T-helper 1 cell (primary cell): ENCODE measurements at regions not wholly inside any gene's neighbourhood (a gene's known extent, or its start where the extent isn't known, plus 50 kb on each side); places are given as distances from the start of the nearest gene placed in this dataset.
"Not testable (repeated sequence)": the region's sequence is repeated elsewhere in the genome, so short reads cannot be mapped to it uniquely, and the experiment has no call there.

Source experiments
- DNase-seq, 5 donors: peaks; one replicate each; pipeline ENCODE4 v3.0.0-alpha.2; 2012 to 2020

DNA sequence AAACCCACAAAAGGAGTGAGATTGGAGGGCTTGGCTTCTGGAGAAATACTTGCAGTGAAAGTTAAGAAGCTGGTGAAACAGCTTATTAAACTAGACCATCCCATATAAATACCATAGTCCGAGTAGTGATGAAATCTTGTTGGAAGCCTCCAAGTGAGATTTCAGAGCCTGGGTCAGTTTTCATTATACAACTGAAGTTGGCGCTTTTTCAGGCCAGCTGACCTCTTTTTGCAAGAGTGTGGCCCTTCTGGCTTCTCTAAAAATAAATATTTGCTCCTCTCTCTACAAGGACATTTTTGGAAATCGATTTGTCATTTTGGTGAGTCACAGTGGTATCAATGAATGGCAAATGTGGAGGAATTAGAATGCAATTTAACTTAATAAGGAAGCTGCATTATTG, 51.2 kb upstream of the THRB start:
- no peak for DNase-seq

DNA sequence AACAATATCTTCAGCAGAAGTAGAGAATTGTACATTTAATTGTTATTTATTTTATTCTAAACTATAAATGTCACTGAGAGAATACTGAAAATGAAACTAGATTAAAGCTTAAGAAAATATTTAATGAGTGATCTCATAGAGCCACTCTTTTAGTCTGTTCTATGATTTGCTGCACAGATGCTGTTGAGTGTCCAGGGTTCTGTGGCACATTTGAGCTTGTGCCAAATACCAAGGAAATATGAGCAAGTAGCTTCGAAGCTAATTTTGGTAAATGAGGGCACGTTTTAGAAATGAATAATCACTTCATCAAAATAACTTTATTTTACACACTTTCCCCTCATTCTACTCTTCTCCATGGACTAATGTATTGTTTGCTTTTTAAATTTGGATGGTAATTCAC, 53.6 kb upstream of the THRB start:
- DNase-seq, result no peak

DNA sequence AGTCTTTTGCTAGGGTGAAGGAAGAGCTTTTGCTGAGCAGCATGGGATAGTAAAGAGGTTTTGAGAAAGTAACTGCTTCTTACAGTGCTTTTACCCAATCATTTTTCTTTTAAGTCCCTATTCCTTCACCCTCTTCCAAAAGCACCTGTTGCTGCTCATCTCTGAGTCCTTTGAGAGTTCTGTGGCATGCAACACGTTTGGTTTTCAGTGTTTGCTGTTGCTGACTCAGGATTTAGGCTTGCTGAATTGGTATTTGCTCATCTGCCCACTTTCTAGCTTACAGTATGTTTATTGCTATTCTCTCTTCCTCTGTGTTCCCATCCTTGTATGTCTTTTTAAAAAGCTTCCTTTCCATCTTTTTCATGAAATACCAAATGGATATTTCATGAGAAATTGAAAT, 55.9 kb upstream of the THRB start:
- no peak for DNase-seq

DNA sequence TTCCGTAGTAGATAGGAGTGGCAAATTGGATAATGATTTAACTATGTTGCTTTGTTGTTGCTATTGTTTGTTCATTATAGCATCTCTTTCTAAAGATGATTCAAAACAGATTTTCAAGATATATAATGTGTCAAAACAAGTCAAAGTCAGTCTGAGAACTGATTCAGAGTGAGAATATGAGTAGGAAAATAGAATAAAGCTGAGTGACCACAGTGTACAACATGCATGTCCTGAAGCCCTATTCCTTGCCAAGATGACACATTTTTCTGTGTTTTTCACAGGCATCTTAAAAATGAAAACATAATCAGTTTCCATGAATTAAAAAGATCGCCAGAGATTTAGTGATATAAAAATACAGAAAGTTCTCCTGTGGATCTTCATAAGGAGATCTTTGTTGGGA, 57.0 kb upstream of the THRB start:
- DNase-seq, result no peak

DNA sequence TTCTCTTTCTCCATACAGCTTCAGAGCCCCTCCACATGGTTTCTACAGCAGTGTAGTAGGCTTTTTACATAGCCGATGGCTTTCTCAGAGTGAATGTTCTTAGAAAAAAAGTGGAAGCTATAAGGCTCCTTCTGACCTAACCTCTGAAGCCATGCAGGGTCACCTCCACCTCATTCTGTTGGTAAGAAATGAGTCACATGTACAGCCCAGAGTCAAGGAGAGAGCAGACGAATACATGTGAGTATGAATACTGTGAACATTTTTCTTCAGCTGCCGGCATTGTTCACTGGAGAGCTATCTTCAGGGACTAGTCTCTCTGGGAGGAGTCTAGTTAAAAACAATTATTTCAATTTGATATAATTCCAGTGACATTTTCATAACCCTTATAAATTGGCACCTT, 68.2 kb upstream of the THRB start:
- DNase-seq, result no peak

DNA sequence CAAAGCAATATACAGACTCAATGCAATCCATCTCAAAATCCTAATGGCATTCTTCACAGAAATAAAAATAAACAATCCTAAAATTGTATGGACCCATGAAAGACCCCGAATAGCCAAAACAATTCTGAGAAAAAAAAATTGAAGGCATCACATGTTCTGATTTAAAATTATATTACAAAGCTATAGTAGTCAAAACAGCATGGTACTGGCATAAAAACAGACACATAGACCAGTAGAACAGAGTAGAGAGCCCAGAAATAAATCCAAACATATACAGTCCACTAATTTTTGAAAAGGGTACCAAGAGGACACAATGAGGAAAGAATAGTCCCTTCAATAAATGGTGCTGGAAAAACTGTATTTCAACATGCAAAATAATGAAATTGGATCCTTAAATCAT, 70.4 kb upstream of the THRB start:
- DNase-seq, result no peak

DNA sequence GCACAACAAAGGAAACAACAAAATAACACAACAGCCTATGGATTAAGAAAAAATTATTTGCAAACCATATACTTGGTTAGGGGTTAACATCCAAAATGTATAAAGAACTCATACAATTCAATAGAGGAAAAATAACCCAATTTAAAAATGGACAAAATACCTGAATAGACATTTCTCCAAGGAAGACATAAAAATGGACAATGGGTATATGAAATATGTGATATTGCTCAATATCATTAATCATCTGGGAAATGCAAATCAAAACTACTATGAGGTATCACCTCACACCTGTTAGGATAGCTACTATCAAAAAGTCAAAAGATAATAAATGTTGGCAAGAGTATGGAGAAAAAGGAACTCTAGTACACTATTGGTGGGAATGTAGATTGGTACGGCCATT, 71.0 kb upstream of the THRB start:
- DNase-seq, result no peak

DNA sequence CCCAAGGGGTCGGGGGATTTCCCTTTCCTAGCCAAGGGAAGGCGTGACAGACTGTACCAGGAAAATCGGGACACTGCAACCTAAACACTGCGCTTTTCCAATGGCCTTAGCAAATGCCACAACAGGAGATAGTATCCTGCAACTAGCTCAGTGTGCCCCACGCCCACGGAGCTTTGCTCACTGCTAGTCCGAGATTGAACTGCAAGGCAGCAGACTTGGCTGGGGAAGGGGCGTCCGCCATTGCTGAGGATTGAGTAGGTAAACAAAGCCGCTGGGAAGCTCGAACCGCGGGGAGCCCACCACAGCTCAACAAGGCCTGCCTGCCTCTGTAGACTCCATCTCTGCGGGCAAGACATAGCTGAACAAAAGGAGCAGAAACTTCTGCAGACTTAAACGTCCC, 72.3 kb upstream of the THRB start:
- DNase-seq, result no peak

DNA sequence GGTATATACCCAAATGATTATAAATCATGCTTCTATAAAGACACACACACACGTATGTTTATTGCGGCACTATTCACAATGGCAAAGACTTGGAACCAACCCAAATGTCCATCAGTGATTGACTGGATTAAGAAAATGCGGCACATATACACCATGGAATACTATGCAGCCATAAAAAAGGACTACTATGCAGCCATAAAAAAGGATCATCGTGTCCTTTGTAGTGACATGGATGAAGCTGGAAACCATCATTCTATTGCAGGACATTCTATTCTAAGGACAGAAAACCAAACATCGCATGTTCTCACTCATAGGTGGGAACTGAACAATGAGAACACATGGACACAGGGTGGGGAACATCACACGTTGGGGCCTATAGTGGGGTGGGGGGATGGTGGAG, 77.8 kb upstream of the THRB start:
- not testable (repeated sequence) for DNase-seq

DNA sequence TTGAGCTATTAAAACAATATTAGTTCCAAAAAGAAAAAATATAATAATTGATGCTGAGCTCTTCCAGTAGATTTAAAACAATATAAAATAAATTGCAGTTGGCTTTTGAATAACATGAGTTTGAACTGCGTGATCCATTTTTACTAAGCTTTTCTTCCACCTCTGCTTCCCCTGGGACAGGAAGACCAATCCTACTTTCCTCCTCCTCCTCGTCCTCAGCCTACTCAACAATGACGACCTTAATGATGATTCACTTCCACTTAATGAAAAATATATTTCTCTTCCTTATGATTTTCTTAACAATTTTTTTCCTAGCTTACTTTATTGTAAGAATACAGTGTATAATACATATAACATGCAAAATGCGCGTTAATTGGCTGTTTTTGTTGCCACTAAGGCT, 78.9 kb upstream of the THRB start:
- no peak for DNase-seq

DNA sequence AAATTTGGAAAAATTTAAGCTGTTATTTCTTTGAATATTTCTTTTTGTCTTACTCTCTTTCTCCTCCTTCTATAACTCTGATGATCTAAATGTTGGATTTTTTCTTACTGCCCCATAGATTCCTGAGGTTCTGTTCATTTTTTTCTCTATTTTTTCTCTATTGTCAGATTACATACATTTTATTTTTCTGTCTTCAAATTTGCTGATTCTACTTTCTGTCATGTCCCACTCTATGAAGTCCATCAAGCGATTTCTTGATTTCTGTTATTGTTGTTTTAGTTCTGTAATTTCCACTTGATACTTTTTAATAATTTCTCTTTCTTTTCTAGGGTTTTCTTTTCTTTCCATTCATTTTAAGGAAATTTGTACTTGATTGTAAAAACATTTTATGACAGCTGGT, 83.7 kb upstream of the THRB start:
- DNase-seq, result no peak

DNA sequence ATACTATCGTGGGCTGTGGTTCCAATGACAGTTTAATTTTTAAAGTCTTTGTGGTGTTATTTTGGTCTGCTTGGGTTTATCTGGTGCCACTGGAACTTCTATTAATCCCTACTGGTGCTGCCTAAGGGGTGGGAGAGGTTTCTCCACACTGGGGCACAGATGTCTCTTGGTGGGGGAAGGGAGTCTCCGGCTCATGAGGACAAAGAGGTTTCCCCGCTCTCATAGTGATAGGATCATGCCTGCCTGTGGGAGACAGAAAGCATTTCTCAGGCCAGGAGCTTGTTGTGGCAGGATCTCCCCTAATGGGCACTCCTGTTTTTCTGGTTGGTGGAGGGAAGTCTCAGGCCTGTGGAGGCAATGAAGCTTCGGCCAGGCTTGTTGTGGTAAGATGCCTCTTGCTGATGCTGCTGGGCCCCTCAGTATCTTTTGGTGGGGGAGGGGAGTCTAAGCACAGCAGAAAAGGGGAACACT, 84.3 kb upstream of the THRB start:
- no peak for DNase-seq

DNA sequence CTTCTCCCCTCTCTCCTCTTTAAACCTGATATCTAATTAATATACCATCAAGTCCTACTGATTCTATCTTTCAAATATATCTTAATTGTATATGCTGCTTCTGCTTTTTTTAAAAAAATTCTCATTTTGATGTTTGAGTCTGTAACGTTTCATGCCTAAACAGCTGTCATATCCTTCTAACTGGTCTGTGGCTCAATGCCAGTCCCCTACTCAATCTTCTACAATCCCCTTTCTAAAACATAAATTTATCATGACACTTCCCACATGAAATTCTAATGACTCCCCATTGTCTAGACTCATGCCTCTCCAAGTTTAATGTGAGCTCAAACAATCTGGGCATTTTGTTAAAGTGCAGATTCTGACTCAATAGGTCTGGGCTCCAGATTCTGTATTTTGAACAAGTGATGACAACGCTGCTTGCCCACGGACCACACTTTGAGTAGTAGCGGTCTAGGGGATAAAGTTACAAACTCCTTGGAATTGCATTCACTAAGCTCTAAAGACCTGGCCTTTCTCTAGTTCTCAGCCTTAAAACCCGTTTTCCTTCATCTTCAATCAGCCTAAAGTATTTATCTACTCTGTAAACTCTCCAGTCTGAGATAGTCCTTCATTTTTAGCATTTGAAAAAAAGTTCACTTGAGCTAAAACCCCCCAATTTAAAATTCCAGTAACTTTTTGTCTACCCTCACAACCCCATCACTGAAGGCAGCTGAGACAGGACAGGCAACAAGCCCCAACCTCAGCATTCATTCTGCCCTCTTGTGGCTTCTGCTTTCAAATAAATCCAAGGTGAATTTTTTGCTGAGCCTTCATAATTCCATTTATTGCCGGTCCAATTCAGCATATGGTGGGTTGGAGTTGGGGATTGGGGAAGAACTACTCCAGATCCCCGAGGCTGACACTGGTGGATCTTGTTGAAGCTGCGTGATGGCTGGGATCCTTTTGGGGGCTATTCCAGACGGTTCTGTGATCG, 88.1 kb upstream of the THRB start:
- no peak for DNase-seq

DNA sequence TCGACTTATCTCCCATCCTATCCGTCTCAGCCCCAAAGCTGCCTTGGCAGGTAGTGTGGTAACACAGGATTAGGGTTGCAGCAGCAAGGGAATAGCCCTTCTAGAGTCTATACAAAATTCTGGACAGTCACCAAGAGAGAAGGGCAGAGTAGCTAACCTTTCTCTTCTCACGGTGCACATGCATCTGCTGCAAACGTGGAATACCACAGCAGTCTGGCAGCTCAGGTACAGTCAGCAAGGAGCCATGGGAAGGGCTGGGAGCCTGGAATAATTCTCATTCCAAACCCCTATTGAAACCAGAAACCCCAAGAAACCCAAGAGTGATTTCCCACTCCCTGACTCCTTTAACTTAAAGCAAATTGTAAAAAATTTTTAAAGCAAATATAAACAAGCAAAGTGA, 92.3 kb upstream of the THRB start:
- no peak for DNase-seq

DNA sequence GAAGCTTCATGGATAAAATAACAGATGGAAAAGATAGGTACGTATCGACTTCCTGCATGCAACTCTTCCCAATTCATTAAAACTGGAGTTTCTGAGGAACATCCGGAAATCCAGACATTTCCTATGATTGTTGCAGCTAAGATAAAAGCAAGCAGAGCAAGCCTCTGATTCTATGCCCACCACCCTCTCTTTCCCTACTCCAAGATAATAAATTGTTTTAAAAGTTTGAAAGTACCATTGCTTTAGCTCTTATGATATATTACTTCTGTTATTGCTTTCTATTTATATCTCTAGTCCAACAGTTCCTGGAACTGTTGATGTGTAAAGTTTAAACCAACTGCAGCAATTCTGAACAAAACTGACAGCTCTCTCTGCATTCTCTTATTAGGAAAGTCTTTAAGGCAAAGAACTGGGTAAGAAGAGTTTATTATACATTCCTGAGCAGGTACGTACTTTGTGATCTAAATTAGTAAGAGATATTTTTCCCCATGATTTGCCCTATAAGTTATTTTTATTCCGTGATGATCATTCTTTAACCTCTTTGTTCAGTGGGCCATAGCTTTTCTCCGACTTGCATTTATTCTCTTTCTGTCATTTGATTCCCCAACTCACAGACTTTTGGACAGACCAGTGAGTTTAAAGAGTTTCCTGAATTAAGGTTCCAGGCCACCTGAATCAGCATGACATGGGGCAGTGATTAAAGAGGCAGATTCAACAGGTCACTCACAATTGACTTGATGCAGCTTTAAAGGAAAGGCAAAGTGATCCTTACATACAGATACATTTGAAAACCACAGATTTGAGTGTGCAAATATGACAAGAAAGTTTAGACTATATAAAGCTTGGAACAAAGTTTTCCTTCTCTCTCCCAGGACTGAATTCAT, 94.2 kb upstream of the THRB start:
- no peak for DNase-seq

DNA sequence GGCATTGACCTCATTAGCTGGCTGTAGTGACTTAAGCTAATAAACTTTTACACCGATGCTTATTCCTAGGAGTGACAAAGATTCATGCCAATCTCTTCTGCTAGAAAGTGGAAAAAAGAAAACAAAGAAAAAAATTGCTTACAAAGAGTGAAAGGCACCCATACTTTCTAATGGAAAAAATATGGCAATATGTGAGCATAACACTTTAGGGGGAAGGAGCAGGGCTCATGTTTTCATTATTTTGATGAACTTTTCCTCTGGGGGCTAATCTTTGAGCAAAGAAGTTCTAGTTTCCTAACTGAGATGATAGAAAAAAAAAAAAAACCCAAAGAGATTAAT, 94.8 kb upstream of the THRB start:
- no peak for DNase-seq

DNA sequence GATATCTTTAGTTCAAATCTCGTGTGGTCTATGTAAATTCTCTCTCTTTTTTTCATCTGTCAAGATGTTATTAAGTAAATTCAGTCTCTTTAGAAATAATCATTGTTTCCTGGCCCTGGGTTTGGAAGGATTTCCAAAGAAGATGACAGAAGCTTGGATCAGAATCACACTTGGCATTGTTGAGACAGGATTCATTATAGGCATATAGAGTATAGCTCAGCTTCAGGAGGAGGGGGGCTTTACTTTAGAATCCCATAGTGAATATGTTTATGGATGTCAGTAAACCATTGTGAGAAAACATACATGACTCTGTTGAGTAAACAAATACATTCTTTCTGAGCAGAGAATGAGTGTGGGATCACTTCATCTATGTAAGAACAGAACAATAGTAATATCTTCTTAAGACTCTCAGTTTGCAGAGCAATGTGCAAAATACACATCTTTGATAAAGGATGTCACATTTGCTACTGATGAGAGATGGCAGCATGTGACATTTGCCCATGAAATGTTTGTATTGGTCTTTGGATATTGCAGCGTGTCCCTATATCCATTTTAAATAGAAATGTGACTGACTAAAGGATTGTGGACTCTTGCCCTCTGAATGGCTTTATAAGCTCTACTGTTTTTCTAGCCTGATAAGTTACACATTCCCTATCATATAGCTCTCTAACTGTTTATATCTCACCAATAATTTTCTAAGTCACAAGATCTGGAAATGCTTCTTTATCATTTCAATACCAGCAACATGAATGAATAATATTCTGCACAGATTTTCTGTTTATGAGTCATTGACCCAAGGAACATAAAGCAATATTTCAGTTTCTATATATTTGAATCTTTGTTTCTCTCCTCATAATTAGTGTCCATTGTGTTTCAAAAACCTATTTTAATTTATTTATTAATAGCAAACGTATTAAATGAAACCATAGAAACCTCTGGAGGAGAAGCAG, 95.6 kb upstream of the THRB start:
- no peak for DNase-seq

DNA sequence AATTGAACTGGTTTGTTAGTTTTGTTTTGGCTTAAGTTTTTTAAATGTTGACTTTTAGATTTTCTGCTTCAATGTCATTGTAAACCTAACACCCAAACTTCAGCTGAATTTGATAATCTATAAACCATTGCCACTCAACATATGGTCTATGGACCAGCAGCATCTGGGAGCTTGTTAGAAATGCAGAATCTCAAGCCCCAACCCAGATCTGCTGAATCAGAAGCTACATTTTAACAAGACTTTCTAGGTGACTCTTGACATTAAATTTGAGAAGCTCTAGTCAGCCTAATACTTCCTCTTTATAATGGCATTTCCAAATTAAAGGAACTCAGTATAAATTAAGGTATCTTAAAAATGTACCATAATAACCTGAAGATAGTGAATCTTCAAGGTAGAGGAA, 96.5 kb upstream of the THRB start:
- DNase-seq, result no peak

DNA sequence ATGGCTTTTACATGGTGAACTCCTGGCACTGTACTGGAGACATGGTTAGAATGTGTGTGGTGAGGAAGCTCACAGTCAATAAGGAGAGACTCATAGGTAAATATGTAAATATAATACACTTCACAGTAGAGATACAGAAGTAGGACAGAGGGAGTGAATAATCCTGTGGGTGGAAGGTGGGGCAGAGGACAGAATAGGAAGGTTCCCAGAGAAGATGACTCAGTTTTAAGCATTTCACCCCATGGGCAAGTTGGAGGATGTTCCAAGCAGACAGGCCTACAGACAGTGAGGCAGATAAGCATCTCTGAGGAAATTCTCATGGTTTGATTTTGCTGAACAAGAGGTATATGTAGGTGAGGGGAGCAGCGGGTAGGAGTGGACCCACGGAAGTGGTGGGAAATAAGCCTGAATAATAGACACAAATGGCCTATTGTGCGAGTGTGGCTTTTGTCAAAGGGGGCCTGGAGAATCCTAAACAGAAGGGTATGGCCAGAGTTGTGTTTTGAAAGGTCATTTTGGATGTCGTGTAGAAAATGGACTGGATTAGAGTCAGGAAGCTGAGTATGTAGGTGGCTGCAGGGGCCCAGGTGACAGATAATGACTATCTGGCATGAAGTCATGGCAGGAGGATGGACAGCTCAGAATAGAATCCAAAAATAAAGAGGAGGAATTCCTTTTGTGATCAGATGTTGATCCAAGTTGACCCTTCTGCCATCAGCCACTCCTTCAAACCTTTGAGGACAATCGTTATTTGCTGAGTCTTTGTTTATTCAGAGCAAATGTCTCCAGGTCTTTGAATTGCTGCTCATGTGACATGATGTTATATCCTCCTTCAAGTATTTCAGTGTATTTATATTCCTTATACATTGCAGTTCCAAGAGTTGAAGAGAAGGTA, 97.3 kb upstream of the THRB start:
- DNase-seq, result no peak

DNA sequence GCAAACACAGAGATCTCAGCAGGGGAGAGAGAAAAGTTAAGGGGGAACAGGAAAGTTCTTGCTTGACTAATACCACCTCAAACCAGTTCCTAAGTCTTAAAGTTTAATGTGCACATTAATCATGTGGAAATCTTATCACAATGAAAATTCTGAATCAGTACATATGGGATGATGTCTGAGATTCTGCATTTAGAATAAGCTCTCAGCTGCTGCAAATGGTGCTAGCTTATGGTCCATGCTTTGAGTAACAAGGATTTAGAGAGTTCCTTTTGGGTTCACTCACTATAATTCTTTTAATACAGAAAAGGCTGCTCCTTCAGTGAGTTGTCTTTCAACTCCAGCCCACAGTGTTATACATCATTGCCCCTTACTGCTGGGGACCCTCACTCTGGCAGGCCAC, 99.5 kb upstream of the THRB start:
- DNase-seq, result no peak

DNA sequence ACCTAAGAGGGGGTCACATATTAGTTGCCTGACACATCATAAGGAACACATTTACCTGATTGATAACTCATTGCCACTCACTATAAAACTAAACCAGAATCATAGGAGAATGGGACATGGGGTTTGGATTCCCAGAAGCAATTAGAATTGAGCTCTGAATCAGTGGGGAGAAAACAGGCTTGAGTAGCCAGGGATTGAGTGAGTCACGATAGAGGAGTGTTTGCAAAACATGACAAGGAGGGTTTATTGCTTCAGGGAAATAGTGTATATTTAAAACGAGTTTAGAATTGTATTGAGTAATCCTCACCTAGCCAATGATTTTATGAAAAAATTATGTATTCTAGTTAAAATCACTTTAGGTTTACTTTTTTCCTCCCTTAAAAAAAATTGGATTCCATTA, 101.1 kb upstream of the THRB start:
- no peak for DNase-seq

DNA sequence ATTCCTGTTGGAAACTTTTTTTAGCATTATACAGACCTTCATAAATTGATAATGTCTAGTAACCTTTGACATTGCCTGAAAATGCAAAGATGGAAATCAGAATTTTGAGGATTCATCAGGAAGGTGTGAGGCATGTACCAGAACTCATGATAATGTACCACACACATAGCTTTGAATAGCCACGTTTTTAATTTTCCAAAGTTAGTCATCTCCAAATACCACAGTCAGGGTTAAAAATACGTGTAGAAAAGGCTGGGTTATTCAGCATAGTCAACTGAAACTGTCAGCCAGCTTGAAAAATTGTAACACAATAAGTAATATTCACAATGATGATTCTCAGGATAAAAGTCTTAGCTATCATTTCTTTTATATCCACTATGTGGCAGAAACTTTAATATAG, 102.0 kb upstream of the THRB start:
- DNase-seq, result no peak
